Activated CD8-positive, alpha-beta T cell treated with anti-CD3 and anti-CD28 coated beads, Interleukin-2, amount 10 ng/mL, durations not matched to agents 7 days and 5 days (primary cell): ENCODE measurements at regions not wholly inside any gene's neighbourhood (a gene's known extent, or its start where the extent isn't known, plus 50 kb on each side); places are given as distances from the start of the nearest gene placed in this dataset.

Source experiments
- ATAC-seq: fragments of 150-1000 bp; cut with Tn5 transposase; one replicate; pipeline ENCODE4 v1.10.0; 2021; ENCODE audit warnings: moderate library complexity
- CTCF ChIA-PET: fragments of 350-600 bp; sonication (Branson Sonifier 250); formaldehyde crosslinking; loops from one replicate; lab custom pipeline; 2021; ENCODE audit warnings: antibody characterized with exemption; lab: Charles Lee
- POLR2A ChIA-PET: fragments of 350-600 bp; sonication (Branson Sonifier 250); formaldehyde crosslinking; loops from one replicate; lab custom pipeline; 2021; ENCODE audit warnings: antibody characterized with exemption; lab: Charles Lee
- DNase-seq: peaks from one replicate; pipeline ENCODE4 v3.0.0-alpha.2; 2020
- H3K27ac Mint-ChIP-seq: one replicate; pipeline ENCODE4 v1.8.0; 2021; ENCODE audit warnings: mild to moderate bottlenecking, mixed read lengths
- H3K27me3 Mint-ChIP-seq: one replicate; pipeline ENCODE4 v1.8.0; 2021; ENCODE audit warnings: low read depth, mixed read lengths
- H3K36me3 Mint-ChIP-seq: one replicate; pipeline ENCODE4 v1.8.0; 2021; ENCODE audit warnings: low read depth, mixed read lengths
- H3K4me1 Mint-ChIP-seq: one replicate; pipeline ENCODE4 v1.8.0; 2021; ENCODE audit warnings: low read depth, mixed read lengths
- H3K4me3 Mint-ChIP-seq: one replicate; pipeline ENCODE4 v1.8.0; 2021; ENCODE audit warnings: mild to moderate bottlenecking, mixed read lengths
- H3K9me3 Mint-ChIP-seq: one replicate; pipeline ENCODE4 v1.8.0; 2022; ENCODE audit warnings: mixed read lengths; ENCODE audit not compliant: insufficient read depth

GRCh38 chr6:14799928-14800327 is 445.9 kb upstream of the JARID2 start:
- H3K4me1 Mint-ChIP-seq, result no peaks in the 10 kb centered on the region
- DNase-seq (no peak), ATAC-seq (no peak)
- ChIA-PET CTCF (no interaction called here), POLR2A (no interaction called here)
- peaks cover 8% of the 10 kb centered on the region for H3K9me3 Mint-ChIP-seq
- no peaks in the 10 kb centered on the region for H3K36me3 Mint-ChIP-seq
- H3K27me3 Mint-ChIP-seq, result peaks cover 4% of the 10 kb centered on the region
- H3K27ac Mint-ChIP-seq, result no peak overlapping the region
- H3K4me3 Mint-ChIP-seq, result no peak overlapping the region

- Mint-ChIP-seq H3K36me3 (peaks cover under 1% of the 10 kb centered on the region), H3K27ac (no peak overlapping the region), H3K27me3 (peaks cover 4% of the 10 kb centered on the region), H3K4me3 (no peak overlapping the region), H3K4me1 (no peaks in the 10 kb centered on the region), H3K9me3 (peaks cover 8% of the 10 kb centered on the region)
- ChIA-PET POLR2A (no interaction called here), CTCF (no interaction called here)
- no peak for ATAC-seq
- DNase-seq, result no peak
Observed at GRCh38 chr6:14802514-14803160, 443.2 kb upstream of the JARID2 start.

GRCh38 chr6:14804001-14804784 is 441.7 kb upstream of the JARID2 start:
- Mint-ChIP-seq H3K4me3 (no peak overlapping the region), H3K36me3 (peaks cover 6% of the 10 kb centered on the region), H3K27ac (no peak overlapping the region), H3K9me3 (peaks cover 15% of the 10 kb centered on the region), H3K27me3 (peaks cover 2% of the 10 kb centered on the region), H3K4me1 (no peaks in the 10 kb centered on the region)
- ATAC-seq (no peak), DNase-seq (no peak)
- ChIA-PET CTCF (no interaction called here), POLR2A (no interaction called here)

- Mint-ChIP-seq H3K4me1 (no peaks in the 10 kb centered on the region), H3K27me3 (peaks cover 2% of the 10 kb centered on the region), H3K4me3 (no peak overlapping the region), H3K27ac (no peak overlapping the region), H3K9me3 (peaks cover 12% of the 10 kb centered on the region), H3K36me3 (peaks cover 6% of the 10 kb centered on the region)
- DNase-seq (no peak), ATAC-seq (no peak)
- POLR2A ChIA-PET, result no interaction called here
- CTCF ChIA-PET, result no interaction called here
Observed at GRCh38 chr6:14804785-14805210, 441.1 kb upstream of the JARID2 start.

GRCh38 chr6:14806101-14806500 is 439.8 kb upstream of the JARID2 start:
- no peak overlapping the region for H3K4me3 Mint-ChIP-seq
- H3K36me3 Mint-ChIP-seq, result peaks cover 6% of the 10 kb centered on the region
- H3K27me3 Mint-ChIP-seq, result no peaks in the 10 kb centered on the region
- no peaks in the 10 kb centered on the region for H3K4me1 Mint-ChIP-seq
- no peak for DNase-seq
- ATAC-seq, result no peak
- POLR2A ChIA-PET, result no interaction called here
- peaks cover 7% of the 10 kb centered on the region for H3K9me3 Mint-ChIP-seq
- H3K27ac Mint-ChIP-seq, result no peak overlapping the region
- CTCF ChIA-PET, result no interaction called here

- POLR2A ChIA-PET, result no interaction called here
- H3K4me3 Mint-ChIP-seq, result no peak overlapping the region
- DNase-seq (no peak), ATAC-seq (no peak)
- no peaks in the 10 kb centered on the region for H3K4me1 Mint-ChIP-seq
- H3K36me3 Mint-ChIP-seq, result peaks cover 6% of the 10 kb centered on the region
- H3K27ac Mint-ChIP-seq, result no peak overlapping the region
- no peaks in the 10 kb centered on the region for H3K27me3 Mint-ChIP-seq
- H3K9me3 Mint-ChIP-seq, result peaks cover 7% of the 10 kb centered on the region
- CTCF ChIA-PET, result no interaction called here
Observed at GRCh38 chr6:14807130-14807529, 438.7 kb upstream of the JARID2 start.

- Mint-ChIP-seq H3K9me3 (peaks cover 7% of the 10 kb centered on the region), H3K4me1 (no peaks in the 10 kb centered on the region), H3K36me3 (peaks cover 6% of the 10 kb centered on the region), H3K27me3 (no peaks in the 10 kb centered on the region), H3K27ac (no peak overlapping the region), H3K4me3 (no peak overlapping the region)
- ATAC-seq (no peak), DNase-seq (no peak)
- ChIA-PET CTCF (no interaction called here), POLR2A (no interaction called here)
Observed at GRCh38 chr6:14807971-14808370, 437.9 kb upstream of the JARID2 start.

- Mint-ChIP-seq H3K27me3 (no peaks in the 10 kb centered on the region), H3K36me3 (peaks cover 6% of the 10 kb centered on the region), H3K9me3 (peaks cover 7% of the 10 kb centered on the region), H3K4me1 (no peaks in the 10 kb centered on the region), H3K27ac (no peak overlapping the region), H3K4me3 (no peak overlapping the region)
- no peak for DNase-seq
- ATAC-seq, result no peak
- CTCF ChIA-PET, result no interaction called here
- POLR2A ChIA-PET, result no interaction called here
Observed at GRCh38 chr6:14810021-14810420, 435.8 kb upstream of the JARID2 start.

- peaks cover 6% of the 10 kb centered on the region for H3K36me3 Mint-ChIP-seq
- ATAC-seq (no peak), DNase-seq (no peak)
- peaks cover 7% of the 10 kb centered on the region for H3K9me3 Mint-ChIP-seq
- H3K27me3 Mint-ChIP-seq, result no peaks in the 10 kb centered on the region
- CTCF ChIA-PET, result interaction anchor here (1.3 kb wide), 1 partner anchor 27 kb away, joined by 3 read pairs; no protein-coding TSS in a partner anchor
- POLR2A ChIA-PET, result no interaction called here
- no peaks in the 10 kb centered on the region for H3K4me1 Mint-ChIP-seq
- no peak overlapping the region for H3K27ac Mint-ChIP-seq
- H3K4me3 Mint-ChIP-seq, result no peak overlapping the region
Observed at GRCh38 chr6:14811775-14812428, 434.0 kb upstream of the JARID2 start.

- Mint-ChIP-seq H3K36me3 (no peaks in the 10 kb centered on the region), H3K27ac (no peak overlapping the region), H3K4me3 (no peak overlapping the region), H3K9me3 (no peaks in the 10 kb centered on the region), H3K4me1 (no peaks in the 10 kb centered on the region), H3K27me3 (no peaks in the 10 kb centered on the region)
- ATAC-seq (no peak), DNase-seq (no peak)
- POLR2A ChIA-PET, result no interaction called here
- CTCF ChIA-PET, result no interaction called here
Observed at GRCh38 chr6:14814016-14814415, 431.9 kb upstream of the JARID2 start.

GRCh38 chr6:14816116-14816859 is 429.6 kb upstream of the JARID2 start:
- Mint-ChIP-seq H3K9me3 (no peaks in the 10 kb centered on the region), H3K36me3 (peaks cover 3% of the 10 kb centered on the region), H3K27ac (no peak overlapping the region), H3K4me1 (no peaks in the 10 kb centered on the region), H3K4me3 (no peak overlapping the region), H3K27me3 (no peaks in the 10 kb centered on the region)
- ATAC-seq, result no peak
- DNase-seq, result no peak
- CTCF ChIA-PET, result no interaction called here
- POLR2A ChIA-PET, result no interaction called here

GRCh38 chr6:14817074-14817473 is 428.8 kb upstream of the JARID2 start:
- H3K4me1 Mint-ChIP-seq, result no peaks in the 10 kb centered on the region
- peaks cover 3% of the 10 kb centered on the region for H3K36me3 Mint-ChIP-seq
- H3K4me3 Mint-ChIP-seq, result no peak overlapping the region
- ATAC-seq, result no peak
- no peak overlapping the region for H3K27ac Mint-ChIP-seq
- CTCF ChIA-PET, result no interaction called here
- POLR2A ChIA-PET, result no interaction called here
- H3K9me3 Mint-ChIP-seq, result no peaks in the 10 kb centered on the region
- no peaks in the 10 kb centered on the region for H3K27me3 Mint-ChIP-seq
- DNase-seq, result no peak
